ENCODE measurements at regions not wholly inside any gene's neighbourhood (a gene's known extent, or its start where the extent isn't known, plus 50 kb on each side); places are given as distances from the start of the nearest gene placed in this dataset.

DNA sequence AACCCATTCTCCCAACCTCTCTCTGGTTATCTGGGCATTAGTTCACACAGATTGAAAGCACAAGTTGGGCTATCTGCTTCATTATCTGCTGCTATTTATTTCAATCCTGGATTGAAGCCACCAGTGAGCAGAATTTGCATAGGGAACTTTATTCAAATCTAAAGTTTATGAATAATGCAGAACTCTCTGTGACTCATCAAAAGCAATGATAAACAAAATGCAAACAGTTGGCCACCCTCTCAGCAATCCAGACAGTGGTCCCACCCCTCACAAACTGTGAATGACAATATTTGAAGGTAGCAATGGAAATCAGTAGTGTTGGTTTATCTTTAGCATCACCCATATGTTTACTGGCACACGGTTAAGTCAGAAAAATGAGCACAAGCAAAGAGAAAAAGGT, 106.8 kb upstream of the TMEM178A start:
- TF ChIP-seq, protein P1, sequence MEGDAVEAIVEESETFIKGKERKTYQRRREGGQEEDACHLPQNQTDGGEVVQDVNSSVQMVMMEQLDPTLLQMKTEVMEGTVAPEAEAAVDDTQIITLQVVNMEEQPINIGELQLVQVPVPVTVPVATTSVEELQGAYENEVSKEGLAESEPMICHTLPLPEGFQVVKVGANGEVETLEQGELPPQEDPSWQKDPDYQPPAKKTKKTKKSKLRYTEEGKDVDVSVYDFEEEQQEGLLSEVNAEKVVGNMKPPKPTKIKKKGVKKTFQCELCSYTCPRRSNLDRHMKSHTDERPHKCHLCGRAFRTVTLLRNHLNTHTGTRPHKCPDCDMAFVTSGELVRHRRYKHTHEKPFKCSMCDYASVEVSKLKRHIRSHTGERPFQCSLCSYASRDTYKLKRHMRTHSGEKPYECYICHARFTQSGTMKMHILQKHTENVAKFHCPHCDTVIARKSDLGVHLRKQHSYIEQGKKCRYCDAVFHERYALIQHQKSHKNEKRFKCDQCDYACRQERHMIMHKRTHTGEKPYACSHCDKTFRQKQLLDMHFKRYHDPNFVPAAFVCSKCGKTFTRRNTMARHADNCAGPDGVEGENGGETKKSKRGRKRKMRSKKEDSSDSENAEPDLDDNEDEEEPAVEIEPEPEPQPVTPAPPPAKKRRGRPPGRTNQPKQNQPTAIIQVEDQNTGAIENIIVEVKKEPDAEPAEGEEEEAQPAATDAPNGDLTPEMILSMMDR (IDR thresholded peaks at IDR 0.05; ENCODE audit: extremely low read depth, low read depth, low read length): no peak
- no peak overlapping the region for H3K4me2 ChIP-seq (ENCODE audit: insufficient read depth, low read length)

GRCh38 chr2:39563572-39563971, 102.1 kb upstream of the TMEM178A start:
- no peak overlapping the region for H3K4me2 ChIP-seq (ENCODE audit: insufficient read depth, low read length)
- no peaks in the 10 kb centered on the region for H3K36me3 ChIP-seq (ENCODE audit: insufficient read depth, low read length)
- H3K4me1 ChIP-seq (ENCODE audit: insufficient read depth, low read length): peaks cover 6% of the 10 kb centered on the region
- H4K20me1 ChIP-seq (ENCODE audit: insufficient read depth, low read length): no peaks in the 10 kb centered on the region
- DNase-seq (ENCODE audit: insufficient read length, low spot score, missing footprints): no peak
- H3K79me2 ChIP-seq (ENCODE audit: insufficient read depth, low read length): no peaks in the 10 kb centered on the region
- H2AFZ ChIP-seq (ENCODE audit: low read length): no peak overlapping the region
- H3K4me3 ChIP-seq (ENCODE audit: insufficient read depth, low read length): no peak overlapping the region
- TF ChIP-seq, protein P1 (IDR thresholded peaks at IDR 0.05; ENCODE audit: extremely low read depth, low read depth, low read length): no peak
- no peaks in the 10 kb centered on the region for H3K27me3 ChIP-seq (ENCODE audit: insufficient read depth, low read length)
- H3K27ac ChIP-seq (ENCODE audit: low read depth, low read length): no peak overlapping the region
- H3K9me3 ChIP-seq (ENCODE audit: low read depth, low read length): no peaks in the 10 kb centered on the region

More for the DNA sequence above, 106.8 kb upstream of the TMEM178A start:
- H3K4me3 ChIP-seq (ENCODE audit: insufficient read depth, low read length): no peak overlapping the region
- no peaks in the 10 kb centered on the region for H3K79me2 ChIP-seq (ENCODE audit: insufficient read depth, low read length)
- no peaks in the 10 kb centered on the region for H3K9me3 ChIP-seq (ENCODE audit: low read depth, low read length)
- H3K4me1 ChIP-seq (ENCODE audit: insufficient read depth, low read length): no peaks in the 10 kb centered on the region
- no peaks in the 10 kb centered on the region for H4K20me1 ChIP-seq (ENCODE audit: insufficient read depth, low read length)
- H2AFZ ChIP-seq (ENCODE audit: low read length): no peak overlapping the region
- no peaks in the 10 kb centered on the region for H3K27me3 ChIP-seq (ENCODE audit: insufficient read depth, low read length)
- no peak overlapping the region for H3K27ac ChIP-seq (ENCODE audit: low read depth, low read length)
- no peak for DNase-seq (ENCODE audit: insufficient read length, low spot score, missing footprints)
- H3K36me3 ChIP-seq (ENCODE audit: insufficient read depth, low read length): no peaks in the 10 kb centered on the region

DNA sequence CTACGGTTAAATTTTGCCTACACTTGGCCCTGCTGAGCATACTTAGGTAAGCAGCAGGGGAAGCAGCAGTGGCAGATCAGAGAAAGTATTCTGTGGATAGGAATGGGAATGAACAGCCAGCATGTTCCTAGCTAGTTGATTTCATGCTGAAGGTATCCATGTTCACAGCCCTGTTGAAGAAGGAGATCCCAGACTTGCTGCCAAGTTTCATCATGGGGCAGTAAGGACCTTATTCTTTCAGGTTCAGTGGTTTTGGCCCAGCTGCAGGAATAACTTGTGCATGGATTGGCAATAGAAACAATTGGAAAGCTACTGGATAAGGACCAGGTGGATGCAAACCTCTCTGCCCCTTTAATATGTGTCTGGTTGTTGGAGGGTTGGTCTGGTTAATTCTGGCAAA, 98.2 kb upstream of the TMEM178A start:
- H3K4me2 ChIP-seq (ENCODE audit: insufficient read depth, low read length): no peak overlapping the region
- peaks cover 25% of the 10 kb centered on the region for H3K4me1 ChIP-seq (ENCODE audit: insufficient read depth, low read length)
- H3K4me3 ChIP-seq (ENCODE audit: insufficient read depth, low read length): no peak overlapping the region
- no peak overlapping the region for H3K27ac ChIP-seq (ENCODE audit: low read depth, low read length)
- DNase-seq (ENCODE audit: insufficient read length, low spot score, missing footprints): no peak
- H3K27me3 ChIP-seq (ENCODE audit: insufficient read depth, low read length): no peaks in the 10 kb centered on the region
- no peaks in the 10 kb centered on the region for H3K9me3 ChIP-seq (ENCODE audit: low read depth, low read length)
- TF ChIP-seq, protein P1 (IDR thresholded peaks at IDR 0.05; ENCODE audit: extremely low read depth, low read depth, low read length): no peak
- no peaks in the 10 kb centered on the region for H3K79me2 ChIP-seq (ENCODE audit: insufficient read depth, low read length)
- H4K20me1 ChIP-seq (ENCODE audit: insufficient read depth, low read length): no peaks in the 10 kb centered on the region
- no peaks in the 10 kb centered on the region for H3K36me3 ChIP-seq (ENCODE audit: insufficient read depth, low read length)
- H2AFZ ChIP-seq (ENCODE audit: low read length): no peak overlapping the region

DNA sequence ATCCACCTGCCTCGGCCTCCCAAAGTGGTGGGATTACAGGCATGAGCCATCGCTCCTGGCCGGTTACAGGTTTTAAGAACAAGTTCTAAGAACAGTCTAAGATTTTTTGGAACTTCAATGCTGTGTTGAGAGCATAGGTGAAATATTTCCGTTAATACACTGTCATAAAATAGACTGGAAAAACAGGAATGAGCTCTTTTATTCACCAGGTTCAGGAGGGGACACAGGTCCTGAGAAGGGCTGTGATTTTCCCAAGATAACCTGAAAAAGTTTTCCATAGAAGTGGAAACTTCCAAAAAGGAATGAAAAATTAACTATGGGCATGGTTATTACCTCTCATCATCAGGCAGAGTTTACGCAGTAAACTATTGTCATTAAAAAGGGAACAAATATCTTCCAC, 97.6 kb upstream of the TMEM178A start:
- TF ChIP-seq, protein P1 (IDR thresholded peaks at IDR 0.05; ENCODE audit: extremely low read depth, low read depth, low read length): no peak
- Histone ChIP-seq H3K36me3 (ENCODE audit: insufficient read depth, low read length) (no peaks in the 10 kb centered on the region), H4K20me1 (ENCODE audit: insufficient read depth, low read length) (no peaks in the 10 kb centered on the region), H3K27ac (ENCODE audit: low read depth, low read length) (peak overlapping the region; percentile 45), H3K79me2 (ENCODE audit: insufficient read depth, low read length) (no peaks in the 10 kb centered on the region), H2AFZ (ENCODE audit: low read length) (no peak overlapping the region), H3K4me3 (ENCODE audit: insufficient read depth, low read length) (no peak overlapping the region), H3K27me3 (ENCODE audit: insufficient read depth, low read length) (no peaks in the 10 kb centered on the region), H3K4me1 (ENCODE audit: insufficient read depth, low read length) (peaks cover 25% of the 10 kb centered on the region), H3K9me3 (ENCODE audit: low read depth, low read length) (no peaks in the 10 kb centered on the region), H3K4me2 (ENCODE audit: insufficient read depth, low read length) (no peak overlapping the region)
- peak; percentile 61 for DNase-seq (ENCODE audit: insufficient read length, low spot score, missing footprints)
